ENCODE measurements at regions not wholly inside any gene's neighbourhood (a gene's known extent, or its start where the extent isn't known, plus 50 kb on each side); places are given as distances from the start of the nearest gene placed in this dataset.

- TF ChIP-seq POLR2A (IDR thresholded peaks at IDR 0.05; ENCODE audit: low read length) (no peak), GATA1 (IDR thresholded peaks at IDR 0.05; ENCODE audit: low read depth, low read length) (no peak)
These were observed 102.8 kb upstream of the NOCT start for GRCh38 chr4:138912704-138913340.
